Frontal cortex (tissue), 3 donors: ENCODE measurements at regions not wholly inside any gene's neighbourhood (a gene's known extent, or its start where the extent isn't known, plus 50 kb on each side); places are given as distances from the start of the nearest gene placed in this dataset.
"Not testable (repeated sequence)": the region's sequence is repeated elsewhere in the genome, so short reads cannot be mapped to it uniquely, and the experiment has no call there.

Source experiments
- DNase-seq, 2 donors: peaks; one replicate each; pipeline ENCODE4 v3.0.0; 2012; ENCODE audit warnings: low spot score in 2 of 2
- FAIRE-seq: peaks from 2 replicates; lab custom pipeline; 2012; peaks lifted over from hg19 to GRCh38; lab: Jason Lieb, UNC
- donor health status: control.
- donor health status: control.
- donor health status: control.

DNA sequence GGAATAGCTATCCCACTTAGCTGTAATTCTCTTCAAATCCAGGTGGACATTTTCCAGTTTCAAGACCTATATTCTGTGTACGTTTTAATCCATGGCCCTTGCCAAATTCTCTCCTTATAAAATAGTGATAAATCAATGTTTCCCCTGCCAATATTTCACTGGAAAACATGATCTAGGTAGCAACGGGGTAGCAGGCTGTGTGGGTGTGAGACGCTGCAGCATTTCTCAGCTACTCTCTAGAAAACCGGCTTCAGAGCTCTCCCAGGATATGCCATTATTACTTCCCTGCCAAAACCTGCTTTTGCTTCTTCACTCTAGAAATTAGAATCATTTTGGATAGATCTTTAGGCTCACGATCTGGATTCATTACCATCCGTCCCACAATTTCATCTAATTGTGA, 82.1 kb upstream of the SIPA1L2 start:
- no peak for FAIRE-seq
- DNase-seq, result no peak

DNA sequence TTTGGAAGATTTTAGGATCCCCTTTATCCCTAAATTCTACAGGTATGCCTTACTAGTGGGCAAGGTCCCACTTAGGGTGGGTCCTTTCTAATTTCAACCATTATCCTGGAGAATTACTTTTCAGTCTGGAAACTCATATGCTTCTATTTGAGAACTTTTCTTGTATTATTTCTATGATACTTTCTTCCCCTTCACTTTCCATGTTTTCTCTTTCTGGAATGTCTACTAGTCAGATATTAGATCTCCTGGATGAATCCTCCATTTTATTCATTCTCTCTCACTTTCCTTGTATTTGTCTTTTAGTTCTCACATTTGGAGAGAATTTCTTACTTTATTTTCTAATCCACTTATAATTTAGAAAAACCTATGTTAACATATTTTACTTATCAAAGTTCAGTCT, 83.9 kb upstream of the SIPA1L2 start:
- FAIRE-seq (no peak), DNase-seq (no peak)

DNA sequence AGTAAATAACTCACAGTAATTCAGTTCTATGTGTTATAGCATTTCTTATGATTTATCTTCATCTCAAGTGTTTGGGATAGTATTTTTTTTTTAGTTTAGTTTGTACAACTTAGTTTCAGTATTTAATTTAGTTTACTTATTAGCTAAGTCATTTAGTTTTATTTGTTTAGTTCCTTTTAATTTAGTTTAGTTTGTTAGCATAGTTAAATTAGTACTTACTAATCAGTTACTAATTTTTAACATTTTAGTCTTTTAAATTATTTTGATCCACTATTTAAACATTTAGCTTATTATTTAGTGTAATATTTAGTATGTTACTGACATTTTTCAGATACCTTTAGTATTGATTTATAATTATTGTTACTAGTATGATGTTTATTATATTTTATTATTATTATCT, 85.2 kb upstream of the SIPA1L2 start:
- DNase-seq (no peak), FAIRE-seq (peak; percentile 94)

DNA sequence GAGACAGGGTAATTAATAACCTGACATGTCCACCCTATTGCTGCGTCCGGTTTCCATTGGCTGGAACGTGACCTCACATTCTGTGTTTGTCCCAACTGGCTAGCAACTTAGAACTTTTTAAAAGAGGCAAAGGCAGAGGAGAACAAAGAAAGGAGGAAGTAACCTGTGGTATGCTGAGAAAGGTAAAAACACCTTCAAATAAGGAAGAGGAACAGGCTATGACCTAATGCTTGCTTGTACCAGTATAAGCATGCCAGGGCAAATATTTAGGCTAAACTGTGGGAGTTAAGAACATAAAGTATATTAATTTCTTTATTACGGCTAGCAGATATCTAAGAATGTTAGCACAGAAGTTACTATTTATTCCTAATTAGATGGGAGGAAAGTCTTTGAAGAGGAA, 87.3 kb upstream of the MAP10 start:
- not testable (repeated sequence) for DNase-seq, FAIRE-seq

DNA sequence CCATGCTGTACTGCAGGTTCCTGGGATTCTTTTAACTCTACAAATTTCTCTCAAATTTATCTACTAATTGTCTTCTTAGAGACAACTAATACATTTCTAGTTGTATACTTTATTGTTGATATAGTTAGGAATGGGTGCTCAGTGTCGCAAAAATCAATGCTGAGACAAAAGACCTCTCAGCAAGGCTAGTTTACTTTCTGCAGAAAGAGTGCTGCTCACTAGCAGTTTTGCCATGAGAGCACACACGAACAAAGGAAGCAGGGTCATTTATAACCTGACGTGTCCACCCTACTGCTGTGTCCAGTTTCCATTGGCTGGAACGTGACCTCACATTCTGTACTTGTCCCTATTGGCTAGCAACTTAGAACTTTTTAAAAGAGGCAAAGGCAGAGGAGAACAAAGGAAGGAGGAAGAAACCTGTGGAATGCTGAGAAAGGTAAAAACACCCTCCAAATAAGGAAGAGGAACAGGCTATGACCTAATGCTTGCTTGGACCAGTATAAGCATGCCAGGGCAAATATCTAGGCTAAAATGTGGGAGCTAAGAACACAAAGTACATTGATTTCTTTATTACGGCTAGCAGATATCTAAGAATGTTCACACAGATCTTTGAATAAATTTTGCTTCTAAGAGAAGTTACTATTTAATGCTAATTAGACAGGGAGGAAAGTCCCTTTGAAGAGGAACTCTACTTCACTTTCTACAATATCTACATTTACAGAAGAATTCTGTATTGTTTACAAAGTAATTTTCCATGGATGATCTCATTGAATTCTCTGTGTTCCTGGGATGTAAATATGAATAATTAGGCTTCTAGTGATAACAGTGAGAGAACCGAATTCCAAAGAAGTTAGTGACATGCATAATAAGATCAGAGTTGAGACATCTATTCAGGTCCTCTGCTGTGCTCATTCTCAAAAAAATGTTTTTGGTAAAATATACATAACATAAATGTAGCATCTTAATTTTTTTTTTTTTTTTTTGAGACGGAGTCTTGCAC, 86.0 kb upstream of the MAP10 start:
- no peak for FAIRE-seq
- no peak for DNase-seq

DNA sequence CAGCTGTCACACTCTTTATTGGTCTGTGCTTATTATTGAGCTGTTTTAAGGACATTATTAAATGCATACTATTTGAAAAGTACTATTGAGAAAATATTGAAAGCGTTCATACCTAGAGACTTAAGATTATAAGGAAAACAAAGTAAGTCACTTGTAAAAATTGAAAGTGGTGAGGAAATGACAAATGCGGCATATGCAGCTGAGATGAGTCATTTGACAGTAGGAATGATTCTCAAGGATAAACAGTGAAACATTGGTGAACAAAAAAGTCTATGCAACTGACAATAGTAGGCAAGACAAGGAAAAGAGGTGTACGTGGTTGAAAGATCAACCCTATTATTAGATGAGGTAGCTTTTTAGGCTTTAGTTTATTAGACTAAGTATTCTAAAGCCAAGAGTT, 82.6 kb upstream of the MAP10 start:
- DNase-seq (no peak), FAIRE-seq (no peak)

DNA sequence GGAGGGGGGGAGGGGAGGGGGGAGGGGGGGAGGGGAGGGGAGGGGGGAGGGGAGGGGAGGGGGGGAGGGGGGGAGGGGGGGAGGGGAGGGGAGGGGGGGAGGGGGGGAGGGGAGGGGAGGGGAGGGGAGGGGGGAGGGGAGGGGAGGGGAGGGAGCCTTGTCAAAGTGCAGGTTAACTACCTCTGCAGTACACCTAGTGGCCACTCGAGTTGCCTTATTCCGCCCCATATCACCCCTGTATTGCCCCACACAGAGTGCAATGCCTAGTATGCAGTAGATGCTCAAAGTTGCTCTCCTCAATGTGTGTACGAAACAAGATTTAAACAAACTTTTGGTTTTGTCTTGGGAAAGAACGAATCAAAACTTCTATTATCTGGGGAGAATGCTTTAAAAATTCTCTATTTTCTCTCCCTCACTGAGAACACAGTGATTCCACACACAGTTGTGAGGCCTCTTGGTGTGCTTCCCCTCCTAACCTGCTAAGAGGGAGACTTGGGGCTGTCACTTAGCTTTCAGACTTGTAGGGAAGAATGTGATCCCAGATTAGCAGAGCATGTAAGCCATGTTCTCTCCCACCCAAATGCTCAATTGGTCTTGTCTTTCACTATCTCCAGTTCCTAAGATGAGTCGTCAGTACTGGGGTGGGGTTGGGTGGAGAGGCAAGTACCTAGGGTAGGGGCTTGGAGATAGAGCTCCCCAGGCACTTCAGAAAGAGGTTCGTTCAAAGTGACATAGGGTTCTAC, 79.7 kb upstream of the MAP10 start:
- DNase-seq (no peak), FAIRE-seq (no peak)

DNA sequence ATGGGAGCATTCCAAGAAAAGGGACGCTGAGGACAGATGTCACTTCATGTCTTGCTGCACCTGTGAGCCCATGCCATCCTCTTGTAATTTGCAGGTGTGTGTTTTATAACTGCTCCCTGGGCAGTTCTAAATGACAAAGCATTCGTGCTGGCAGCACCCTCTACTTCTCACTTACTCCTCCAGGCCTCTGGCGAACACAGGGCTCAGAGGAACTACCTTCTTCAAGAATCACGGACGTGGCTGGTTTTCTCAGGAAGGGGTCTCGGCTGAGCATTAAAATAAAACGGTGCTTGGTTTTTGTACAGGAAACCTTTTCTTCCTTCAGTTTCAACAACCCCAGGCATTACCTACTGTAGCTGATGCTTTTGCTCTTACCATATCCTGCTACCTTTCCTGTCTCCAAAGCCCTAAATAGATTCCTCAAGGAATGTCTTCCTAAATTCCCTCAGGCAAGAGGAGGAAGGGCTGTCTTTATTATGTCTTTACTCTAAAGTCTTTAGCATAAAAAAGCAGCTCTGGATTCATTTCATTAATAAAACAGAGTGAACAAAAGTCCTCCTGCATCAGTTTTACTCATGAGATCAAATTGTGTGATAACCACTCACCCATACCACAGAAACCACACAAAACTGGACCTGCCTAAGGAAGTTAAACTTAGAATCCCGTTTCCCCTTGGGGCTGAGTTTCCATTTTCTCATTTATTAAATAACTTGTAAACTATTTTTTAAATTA, 79.0 kb upstream of the MAP10 start:
- FAIRE-seq (no peak), DNase-seq (no peak)

DNA sequence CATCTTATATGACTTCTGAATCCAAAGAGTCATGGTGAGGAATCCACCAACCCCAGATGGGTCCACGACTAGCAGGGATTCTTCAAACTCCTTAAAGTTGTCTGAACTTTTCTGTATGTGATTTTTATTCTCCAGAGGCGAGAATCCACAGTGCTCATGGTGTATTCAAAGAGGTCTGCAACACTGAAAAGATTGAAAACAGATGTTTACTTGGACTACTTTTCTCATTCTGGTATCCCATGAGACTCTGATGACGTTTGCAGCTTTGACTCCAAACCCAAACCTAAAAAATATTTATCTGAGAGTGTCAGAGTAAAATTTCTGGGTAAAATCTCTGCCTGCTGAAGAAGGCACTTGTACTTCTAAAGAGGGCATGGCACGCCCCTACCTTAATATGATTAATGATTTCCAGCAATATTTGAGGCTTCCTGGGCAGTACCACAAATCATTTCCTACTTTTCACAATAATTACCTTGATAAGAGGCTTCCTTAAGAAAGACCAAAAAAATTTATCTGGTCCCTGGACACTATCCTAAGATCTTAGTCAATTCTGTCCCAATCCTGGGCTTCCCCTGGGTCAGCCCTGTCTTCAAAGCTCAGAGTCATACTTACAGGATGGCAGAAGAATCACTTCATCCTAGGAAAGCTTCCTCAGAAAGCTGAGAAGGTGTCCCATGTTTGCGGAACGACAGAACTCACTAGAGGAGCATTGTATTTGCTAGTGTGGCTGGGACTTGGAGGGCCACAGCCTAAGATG, 76.5 kb upstream of the MAP10 start:
- FAIRE-seq, result no peak
- no peak for DNase-seq

DNA sequence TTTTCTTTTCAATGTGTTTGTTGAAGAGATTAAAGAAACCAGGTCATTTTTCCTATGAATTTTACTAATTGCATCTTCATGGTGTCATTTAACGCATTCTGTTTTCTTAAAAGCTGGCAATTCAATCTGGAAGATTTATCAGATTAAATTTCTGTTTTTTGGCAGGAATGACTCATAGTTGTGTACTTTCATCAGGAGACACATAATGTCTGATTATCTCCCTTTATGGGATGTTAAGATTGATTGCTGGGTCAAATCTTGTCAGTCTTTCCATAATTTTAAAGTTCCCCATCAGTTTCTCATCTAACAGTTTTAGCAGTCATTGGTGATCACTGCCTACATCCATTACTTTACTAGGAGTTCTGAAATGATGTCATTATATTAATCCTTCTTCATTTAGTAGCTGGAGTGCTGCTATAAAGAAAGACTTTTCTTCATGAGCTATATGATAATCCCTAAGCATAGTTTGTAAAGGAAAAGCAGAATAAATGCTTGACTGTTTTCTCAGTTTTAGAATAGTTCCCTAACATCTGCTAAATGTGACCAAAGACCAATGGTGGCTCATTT, 72.8 kb upstream of the MAP10 start:
- FAIRE-seq (no peak), DNase-seq (no peak)

DNA sequence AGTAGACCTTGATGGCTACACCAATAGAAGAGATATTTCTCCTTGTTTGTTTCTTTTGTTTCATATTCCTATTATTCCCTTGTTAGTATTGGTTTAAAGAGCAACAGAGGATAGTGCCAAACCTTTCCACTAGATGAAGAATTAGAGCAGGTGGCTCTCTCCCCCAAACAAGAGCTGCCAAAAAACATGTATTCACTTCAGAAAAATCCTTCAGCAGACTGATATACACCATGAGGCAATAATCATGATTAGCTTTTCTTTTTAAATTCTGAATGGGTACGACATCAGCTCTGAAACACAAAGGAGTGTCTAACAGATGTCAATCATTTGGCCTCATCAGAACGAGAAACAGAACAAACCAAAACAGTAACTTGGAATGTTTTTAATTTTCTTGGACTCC, 67.3 kb upstream of the MAP10 start:
- FAIRE-seq (no peak), DNase-seq (no peak)

DNA sequence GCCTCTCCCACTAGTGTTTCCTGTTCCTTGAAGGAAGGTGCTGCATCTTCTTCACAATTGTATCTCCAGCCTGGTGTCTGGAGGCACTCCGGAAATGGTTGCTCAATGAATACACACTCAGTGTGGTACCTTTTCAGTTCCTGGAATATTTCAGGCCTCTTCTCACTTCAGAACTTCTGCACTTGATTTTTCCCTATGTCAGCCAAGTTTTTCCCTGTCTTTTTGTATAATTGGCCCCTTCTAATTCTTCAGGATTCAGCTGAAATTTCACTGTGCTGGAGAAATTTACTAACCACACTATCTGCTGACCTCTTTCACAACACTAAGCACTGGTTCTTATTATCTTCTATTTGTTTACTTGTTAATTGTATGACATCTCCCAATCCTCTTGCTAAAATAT, 61.2 kb upstream of the MAP10 start:
- FAIRE-seq (no peak), DNase-seq (no peak)

DNA sequence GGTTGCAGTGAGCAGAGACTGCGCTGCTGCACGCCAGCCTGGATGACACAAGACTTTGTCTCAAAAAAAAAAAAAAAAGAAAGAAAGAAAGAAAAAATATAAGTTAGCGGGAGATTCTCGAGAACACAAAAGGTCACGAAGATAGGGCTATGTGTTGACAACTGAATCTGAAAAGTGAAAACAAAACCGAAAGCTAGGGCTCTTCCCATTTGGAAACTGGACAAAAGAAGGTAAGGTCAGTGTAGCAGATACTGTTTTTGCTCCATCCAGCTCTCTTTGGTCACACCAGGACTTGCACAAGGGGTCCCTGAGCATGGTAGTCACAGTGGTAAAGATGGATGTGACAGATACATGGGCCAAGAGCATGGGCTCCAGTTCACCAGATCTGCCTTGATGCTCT, 60.4 kb upstream of the MAP10 start:
- no peak for DNase-seq
- no peak for FAIRE-seq

DNA sequence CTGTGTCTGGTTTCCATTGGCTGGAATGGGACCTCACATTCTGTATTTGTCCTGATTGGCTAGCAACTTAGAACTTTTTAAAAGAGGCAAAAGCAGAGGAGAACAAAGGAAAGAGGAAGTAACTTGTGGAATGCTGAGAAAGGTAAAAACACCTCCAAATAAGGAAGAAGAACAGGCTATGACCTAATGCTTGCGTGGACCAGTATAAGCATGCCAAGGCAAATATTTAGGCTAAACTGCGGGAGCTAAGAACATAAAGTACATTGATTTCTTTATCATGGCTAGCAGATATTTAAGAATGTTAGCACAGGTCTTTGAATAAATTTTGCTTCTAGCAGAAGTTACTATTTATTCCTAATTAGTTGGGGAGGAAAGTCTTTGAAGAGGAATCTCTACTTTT, 59.5 kb upstream of the MAP10 start:
- not testable (repeated sequence) for FAIRE-seq, DNase-seq

DNA sequence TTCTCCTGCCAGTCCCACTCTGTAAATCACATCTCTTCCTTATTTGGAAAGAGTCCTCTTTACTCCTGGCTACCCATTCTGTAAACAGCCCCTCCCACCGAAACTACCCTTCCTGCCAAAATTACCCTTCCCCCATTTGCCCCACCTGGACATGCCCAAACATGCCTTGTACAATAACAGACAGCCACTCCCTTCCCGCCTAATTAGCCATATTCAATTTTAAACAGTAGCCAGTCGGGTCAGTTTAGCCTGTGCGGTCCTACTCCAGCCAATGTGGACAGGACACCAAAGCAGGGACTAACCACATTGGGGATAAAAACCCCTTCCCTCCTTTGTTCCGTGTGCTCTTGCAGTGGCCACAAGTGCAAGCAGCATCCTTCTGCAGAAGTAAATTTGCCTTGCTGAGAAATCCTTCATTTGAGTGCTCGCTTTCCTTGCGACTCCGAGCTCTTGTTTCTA, 56.3 kb upstream of the MAP10 start:
- no peak for FAIRE-seq
- DNase-seq, result no peak

DNA sequence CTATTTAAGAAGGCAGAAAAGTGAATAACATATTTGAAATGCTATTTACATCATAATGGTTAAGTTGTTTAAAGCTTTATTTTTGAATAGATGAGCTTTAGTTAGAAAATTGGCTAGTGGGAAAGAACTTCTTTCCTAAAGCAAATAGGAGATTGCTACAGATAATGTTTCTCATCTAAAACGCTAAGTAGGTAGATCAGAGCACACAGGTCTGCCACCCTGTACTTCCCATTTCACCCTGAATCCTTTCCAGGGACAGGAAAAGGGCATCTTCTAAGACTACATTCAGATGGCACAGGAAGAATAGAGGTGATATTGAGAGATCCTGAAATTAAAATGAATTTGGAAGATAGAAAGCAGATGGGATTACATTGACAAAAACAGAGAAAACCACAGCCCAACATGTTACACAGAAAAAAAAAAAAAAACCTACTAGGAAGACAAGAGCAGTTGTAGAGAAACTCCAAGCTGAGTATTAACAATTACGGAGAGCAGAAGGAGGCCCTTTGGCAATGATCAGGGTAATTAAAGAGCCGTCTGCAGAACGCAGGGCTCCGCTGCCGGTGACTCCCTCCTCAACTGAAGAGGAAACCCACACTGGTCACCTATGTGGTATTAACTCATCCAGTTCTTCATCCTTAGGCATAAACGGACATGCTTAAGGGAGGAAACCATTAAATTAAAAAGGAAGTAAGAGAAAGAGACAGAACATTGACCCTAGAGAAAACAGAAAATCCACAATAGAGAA, 53.6 kb upstream of the MAP10 start:
- FAIRE-seq, result no peak
- DNase-seq, result no peak

DNA sequence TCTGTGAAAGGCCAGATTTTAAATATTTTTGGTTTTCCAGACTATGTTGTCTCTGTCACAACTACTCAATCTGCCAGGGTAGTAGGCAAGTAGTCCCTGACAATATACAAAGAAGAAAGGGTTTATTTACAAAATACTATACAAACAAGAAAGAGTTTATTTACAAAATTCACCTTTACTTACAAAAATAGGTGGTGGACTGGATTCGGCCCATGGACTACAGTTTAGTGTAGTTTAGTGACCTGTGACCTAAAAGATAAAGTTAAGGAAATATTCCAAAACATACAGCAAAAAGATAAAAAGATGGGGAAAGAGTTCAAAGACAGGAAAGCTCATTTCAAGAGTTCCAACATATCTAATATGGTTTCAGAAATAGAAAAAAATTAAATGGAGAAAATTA, 52.9 kb upstream of the MAP10 start:
- DNase-seq (no peak), FAIRE-seq (no peak)

DNA sequence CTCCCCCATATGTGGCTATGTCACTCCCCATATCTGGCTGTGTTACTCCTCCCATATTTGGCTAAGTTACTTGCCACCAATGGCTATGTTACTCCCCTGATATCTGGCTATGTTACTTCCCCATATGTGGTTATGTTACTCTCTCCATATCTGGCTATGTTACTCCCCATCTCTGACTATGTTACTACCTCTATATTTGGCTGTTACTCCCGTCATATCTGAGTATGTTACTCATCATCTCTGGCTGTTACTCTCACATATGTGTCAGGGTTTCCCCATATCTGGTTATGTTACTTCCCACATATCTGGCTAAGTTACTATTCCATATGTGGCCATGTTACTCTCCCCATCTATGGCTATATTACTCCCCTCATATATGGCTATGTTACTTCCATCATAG, 50.3 kb upstream of the MAP10 start:
- DNase-seq, result no peak
- FAIRE-seq, result no peak
